ENCODE measurements at regions not wholly inside any gene's neighbourhood (a gene's known extent, or its start where the extent isn't known, plus 50 kb on each side); places are given as distances from the start of the nearest gene placed in this dataset.
"Not testable (repeated sequence)": the region's sequence is repeated elsewhere in the genome, so short reads cannot be mapped to it uniquely, and the experiment has no call there.

DNA sequence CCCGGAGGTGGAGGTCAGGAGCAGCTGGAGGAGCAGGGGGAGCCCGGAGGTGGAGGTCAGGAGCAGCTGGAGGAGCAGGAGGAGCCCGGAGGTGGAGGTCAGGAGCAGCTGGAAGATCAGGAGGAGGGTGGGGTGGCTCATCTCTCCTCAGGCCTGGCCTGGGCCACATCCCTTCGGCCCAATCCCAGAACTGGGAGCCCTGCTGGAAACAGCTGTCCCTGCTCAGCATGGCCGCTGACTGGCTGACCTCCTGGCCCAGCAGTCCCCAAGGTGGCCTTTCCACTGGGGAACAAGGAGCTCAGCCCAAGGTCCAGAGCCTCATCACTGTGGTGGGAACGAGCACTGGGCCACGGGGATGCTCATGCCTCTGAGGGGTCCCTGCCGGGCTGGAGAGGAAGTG lies 66.6 kb upstream of the LAPTM4A start:
- no peak for TF ChIP-seq POLR2AphosphoS5 (IDR thresholded peaks at IDR 0.05; ENCODE audit: low read depth, low read length)
- no peak for TF ChIP-seq POLR2A (IDR thresholded peaks at IDR 0.05; ENCODE audit: low read depth, low read length)
- TF ChIP-seq TAF1 (IDR thresholded peaks at IDR 0.05; ENCODE audit: borderline replicate concordance, low read depth, low read length) = no peak
- FAIRE-seq (no peak), DNase-seq (ENCODE audit: insufficient read length) (no peak)

DNA sequence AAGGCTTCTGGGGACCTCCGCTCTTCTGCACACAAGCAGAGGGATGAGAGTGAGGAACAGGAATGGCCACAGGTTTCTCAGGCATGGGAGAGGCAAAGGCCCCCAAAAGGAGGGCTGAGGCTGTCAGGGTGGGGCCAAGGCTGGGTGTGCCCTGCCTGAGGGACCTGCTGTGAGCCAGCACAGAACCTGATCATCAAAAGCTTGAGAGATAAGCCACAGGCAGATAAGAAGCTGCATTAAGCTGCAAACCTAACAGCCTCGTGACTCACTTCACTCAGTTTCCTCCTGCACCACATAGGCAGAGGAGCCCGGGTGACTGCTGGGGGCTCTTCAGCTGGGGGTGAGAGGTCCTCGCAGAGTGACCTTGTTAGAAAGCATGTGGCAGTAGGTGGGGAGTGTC lies 64.5 kb upstream of the LAPTM4A start:
- no peak for FAIRE-seq
- no peak for DNase-seq (ENCODE audit: insufficient read length)

DNA sequence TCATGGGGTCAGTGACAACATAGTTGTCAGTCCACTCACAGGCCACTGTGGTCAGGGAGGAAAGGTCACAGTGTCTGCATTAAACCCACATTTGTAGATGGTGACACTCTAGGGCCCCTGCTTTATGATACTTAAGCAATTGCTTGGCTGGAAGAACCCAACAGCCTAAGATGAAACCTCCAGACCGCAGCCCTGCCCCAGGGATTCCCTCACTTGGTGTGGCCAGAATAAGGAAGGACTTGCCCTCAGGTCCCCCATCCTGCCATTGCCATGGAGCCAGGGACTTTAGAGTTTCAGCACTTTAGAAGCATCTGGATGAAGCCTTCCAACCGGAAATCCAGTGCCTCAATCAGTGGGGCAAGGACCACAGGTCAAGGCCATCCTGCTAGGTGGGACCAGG lies 63.9 kb upstream of the LAPTM4A start:
- DNase-seq (ENCODE audit: insufficient read length) = no peak
- FAIRE-seq = no peak
- TF ChIP-seq POLR2AphosphoS5 (IDR thresholded peaks at IDR 0.05; ENCODE audit: low read depth, low read length) (no peak), POLR2A (IDR thresholded peaks at IDR 0.05; ENCODE audit: low read depth, low read length) (no peak), TAF1 (IDR thresholded peaks at IDR 0.05; ENCODE audit: borderline replicate concordance, low read depth, low read length) (no peak)

More for the DNA sequence above, 64.5 kb upstream of the LAPTM4A start:
- TF ChIP-seq POLR2A (IDR thresholded peaks at IDR 0.05; ENCODE audit: low read depth, low read length) = no peak
- no peak for TF ChIP-seq POLR2AphosphoS5 (IDR thresholded peaks at IDR 0.05; ENCODE audit: low read depth, low read length)
- TF ChIP-seq TAF1 (IDR thresholded peaks at IDR 0.05; ENCODE audit: borderline replicate concordance, low read depth, low read length) = no peak

DNA sequence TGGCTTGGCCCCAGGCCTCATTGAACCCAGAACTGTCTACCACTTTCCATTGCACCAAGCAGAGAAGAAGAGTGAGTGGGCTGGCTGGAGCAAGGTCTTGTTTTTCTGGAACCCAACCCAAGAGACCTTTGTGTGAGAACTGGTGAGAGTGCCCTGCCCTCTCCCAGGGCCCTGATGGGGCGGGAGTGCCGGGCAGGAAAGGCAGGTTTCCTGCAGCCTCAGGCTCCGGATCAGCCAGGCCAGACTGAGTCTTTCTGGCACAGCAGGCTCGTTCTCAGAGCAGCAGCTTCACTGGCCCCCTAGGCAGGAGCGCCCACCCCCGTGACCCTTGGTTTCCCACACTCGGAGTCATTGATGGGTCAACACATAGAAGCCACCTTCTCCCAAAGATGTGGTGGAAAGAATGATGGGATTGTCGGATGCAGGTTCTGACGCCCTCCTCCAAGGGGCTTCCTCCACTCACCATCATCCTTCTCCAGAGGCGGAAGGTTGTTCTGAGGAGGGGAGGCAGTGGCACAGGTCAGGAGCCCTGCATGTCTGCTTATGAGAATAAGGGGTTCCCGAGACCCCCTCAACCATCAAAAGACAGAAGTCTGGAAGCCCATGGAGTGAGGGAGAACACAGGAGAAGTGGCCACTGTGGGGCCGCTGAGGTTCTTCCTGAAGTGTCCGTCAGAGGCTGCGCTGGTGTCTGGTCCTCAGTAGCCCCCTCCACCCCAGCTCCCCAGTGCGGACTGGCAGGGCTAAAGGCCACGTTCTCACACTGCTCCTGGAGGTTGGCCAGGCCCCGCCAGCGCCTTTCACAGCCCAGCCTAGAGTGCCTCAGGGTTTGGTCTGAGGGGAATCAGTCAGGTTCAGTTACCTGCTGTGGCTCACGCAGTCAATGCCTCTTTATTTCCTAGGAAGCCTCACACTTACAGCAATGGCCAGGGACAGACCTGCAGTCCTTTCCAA lies 62.8 kb upstream of the LAPTM4A start:
- no peak for TF ChIP-seq TAF1 (IDR thresholded peaks at IDR 0.05; ENCODE audit: borderline replicate concordance, low read depth, low read length)
- TF ChIP-seq POLR2AphosphoS5 (IDR thresholded peaks at IDR 0.05; ENCODE audit: low read depth, low read length) = no peak
- no peak for TF ChIP-seq POLR2A (IDR thresholded peaks at IDR 0.05; ENCODE audit: low read depth, low read length)
- no peak for FAIRE-seq

DNA sequence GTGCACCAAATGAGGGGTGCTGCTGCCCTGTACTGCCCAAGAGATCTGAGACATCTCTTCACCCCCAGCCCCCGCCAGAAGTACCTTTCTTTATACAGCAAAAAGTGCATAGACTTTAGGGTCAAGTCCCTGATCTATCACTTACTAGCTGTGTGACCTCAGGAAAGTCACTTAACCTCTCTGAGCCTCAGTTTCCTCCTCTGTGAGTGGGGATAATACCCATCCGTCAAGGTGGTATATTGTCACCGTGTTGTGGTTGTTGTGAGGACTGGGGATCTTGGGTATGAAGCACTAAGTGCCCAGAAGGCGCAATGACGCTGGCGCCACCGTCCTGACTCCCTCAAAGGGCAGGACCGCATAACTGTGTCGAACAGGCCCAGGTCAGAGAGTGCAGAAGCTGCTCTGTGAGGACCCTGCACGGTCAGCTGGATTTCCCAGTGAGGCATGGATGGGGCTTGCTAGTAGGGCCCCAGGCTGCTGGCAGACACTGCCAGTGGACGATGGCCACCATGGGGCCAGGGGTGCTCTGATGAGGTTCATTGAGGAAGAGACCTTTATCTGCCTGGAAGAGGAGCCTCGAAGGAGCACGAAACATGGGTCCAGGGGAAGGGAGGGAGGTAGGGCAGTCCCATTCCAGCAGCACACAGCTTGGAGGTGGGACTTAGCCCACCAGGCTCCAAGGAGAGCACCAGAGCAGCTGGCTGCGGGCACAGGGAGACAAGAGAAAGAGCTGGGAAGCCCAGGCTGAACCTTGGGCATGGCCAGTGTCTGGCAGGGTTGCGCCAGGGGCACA lies 61.8 kb upstream of the LAPTM4A start:
- DNase-seq (ENCODE audit: insufficient read length) (no peak), FAIRE-seq (no peak)
- TF ChIP-seq POLR2A (IDR thresholded peaks at IDR 0.05; ENCODE audit: low read depth, low read length) (no peak), TAF1 (IDR thresholded peaks at IDR 0.05; ENCODE audit: borderline replicate concordance, low read depth, low read length) (no peak), POLR2AphosphoS5 (IDR thresholded peaks at IDR 0.05; ENCODE audit: low read depth, low read length) (no peak)

More for the DNA sequence above, 62.8 kb upstream of the LAPTM4A start:
- no peak for DNase-seq (ENCODE audit: insufficient read length)

DNA sequence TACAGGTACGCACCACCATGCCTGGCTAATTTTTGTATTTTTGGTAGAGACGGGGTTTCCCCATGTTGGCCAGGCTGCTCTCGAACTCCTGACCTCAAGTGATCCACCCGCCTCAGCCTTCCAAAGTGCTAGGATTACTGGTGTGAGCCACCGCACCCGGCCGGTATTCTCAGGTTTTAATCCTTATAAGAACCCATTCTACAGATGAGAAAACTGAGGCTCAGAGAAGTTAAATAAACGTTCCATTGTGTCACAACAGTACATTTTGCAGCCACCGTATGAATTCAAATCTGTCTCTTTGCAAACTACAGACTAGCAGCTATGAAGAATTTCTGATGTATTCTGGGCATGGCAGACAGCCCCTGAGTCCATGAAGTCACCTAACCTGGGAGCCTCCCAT lies 60.9 kb upstream of the LAPTM4A start:
- not testable (repeated sequence) for FAIRE-seq; DNase-seq (ENCODE audit: insufficient read length)

DNA sequence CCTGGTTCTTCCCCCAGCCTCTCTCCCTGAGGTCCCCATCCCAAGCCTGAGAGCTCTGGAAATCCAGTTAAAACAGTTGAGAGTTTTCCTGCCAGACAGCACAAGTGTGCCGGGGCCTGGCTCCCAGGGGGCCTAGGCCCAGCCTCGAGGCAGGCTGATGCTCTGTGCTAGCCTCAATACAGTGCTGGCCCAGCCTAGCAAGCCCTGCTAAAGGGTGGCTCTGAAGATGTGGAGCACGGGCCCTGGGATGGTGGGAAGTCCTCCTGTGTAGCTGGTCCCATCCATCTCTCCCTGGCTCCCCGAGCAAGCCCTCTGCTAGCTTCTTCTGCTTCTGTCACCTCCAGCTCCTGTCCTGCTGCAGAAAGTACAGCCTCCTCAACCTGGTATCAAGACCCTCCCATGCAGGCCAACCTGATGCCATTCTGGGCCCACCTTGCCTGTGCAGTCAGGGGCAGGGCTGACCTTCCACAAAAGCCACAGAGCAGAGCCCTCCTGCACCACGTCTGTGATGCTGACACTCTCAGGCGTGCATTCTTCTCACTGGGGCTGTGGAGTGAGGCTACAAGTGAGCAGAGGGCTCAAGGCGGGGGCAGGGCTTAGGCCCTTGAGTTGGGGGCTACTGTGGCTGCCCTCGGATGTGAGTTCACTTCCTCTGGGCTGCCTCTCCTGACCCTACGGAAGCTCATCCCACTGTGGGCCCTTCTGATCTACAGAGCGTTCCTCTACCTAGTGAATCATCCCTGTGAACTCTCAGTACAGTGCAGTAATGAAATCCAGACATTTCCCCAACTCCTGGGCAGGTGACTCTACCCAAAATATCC lies 60.1 kb upstream of the LAPTM4A start:
- TF ChIP-seq POLR2AphosphoS5 (IDR thresholded peaks at IDR 0.05; ENCODE audit: low read depth, low read length) = no peak
- TF ChIP-seq POLR2A (IDR thresholded peaks at IDR 0.05; ENCODE audit: low read depth, low read length) = no peak
- no peak for TF ChIP-seq TAF1 (IDR thresholded peaks at IDR 0.05; ENCODE audit: borderline replicate concordance, low read depth, low read length)
- no peak for DNase-seq (ENCODE audit: insufficient read length)
- FAIRE-seq = no peak

DNA sequence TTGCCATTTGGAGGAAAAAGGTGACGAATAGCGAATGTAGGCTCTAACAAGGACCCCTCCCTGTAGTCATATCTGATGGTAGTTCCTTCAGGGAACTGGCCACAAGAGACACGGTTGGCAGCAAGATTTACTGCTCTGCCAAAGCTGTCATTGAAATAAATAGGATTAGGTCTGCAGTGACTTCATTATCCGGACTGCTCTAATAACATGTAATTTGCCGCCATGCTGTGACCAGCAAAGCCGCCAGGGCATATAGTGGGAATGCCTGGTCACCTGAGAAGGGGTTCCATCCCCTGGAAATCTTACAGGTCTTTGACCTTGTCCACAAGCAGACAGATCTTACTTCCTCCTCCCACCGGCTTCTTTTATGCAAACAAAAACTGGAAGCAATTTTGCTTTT lies 59.4 kb upstream of the LAPTM4A start:
- no peak for FAIRE-seq
- no peak for TF ChIP-seq POLR2A (IDR thresholded peaks at IDR 0.05; ENCODE audit: low read depth, low read length)
- TF ChIP-seq TAF1 (IDR thresholded peaks at IDR 0.05; ENCODE audit: borderline replicate concordance, low read depth, low read length) = no peak
- TF ChIP-seq POLR2AphosphoS5 (IDR thresholded peaks at IDR 0.05; ENCODE audit: low read depth, low read length) = no peak
- DNase-seq (ENCODE audit: insufficient read length) = no peak

DNA sequence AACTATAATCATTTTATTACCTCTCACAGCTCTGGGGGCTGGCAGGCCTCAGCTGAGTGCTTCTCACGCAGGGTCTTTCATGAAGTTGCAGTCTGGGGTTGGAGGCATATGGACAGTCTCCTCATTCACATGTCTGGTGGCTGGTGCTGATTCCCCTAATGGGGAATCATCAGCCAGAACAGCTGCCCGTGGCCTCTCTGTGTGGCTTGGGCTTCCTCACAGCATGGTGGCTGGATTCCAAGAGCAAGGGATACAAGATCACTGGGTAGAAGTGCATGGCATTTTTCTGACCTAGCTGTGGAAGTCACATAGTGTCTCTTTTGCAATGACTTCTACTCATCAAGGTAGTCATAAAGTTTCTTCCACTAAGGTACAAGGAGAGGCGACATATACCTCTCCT lies 59.0 kb upstream of the LAPTM4A start:
- no peak for DNase-seq (ENCODE audit: insufficient read length)
- TF ChIP-seq POLR2A (IDR thresholded peaks at IDR 0.05; ENCODE audit: low read depth, low read length) (no peak), POLR2AphosphoS5 (IDR thresholded peaks at IDR 0.05; ENCODE audit: low read depth, low read length) (no peak), TAF1 (IDR thresholded peaks at IDR 0.05; ENCODE audit: borderline replicate concordance, low read depth, low read length) (no peak)
- FAIRE-seq = no peak

DNA sequence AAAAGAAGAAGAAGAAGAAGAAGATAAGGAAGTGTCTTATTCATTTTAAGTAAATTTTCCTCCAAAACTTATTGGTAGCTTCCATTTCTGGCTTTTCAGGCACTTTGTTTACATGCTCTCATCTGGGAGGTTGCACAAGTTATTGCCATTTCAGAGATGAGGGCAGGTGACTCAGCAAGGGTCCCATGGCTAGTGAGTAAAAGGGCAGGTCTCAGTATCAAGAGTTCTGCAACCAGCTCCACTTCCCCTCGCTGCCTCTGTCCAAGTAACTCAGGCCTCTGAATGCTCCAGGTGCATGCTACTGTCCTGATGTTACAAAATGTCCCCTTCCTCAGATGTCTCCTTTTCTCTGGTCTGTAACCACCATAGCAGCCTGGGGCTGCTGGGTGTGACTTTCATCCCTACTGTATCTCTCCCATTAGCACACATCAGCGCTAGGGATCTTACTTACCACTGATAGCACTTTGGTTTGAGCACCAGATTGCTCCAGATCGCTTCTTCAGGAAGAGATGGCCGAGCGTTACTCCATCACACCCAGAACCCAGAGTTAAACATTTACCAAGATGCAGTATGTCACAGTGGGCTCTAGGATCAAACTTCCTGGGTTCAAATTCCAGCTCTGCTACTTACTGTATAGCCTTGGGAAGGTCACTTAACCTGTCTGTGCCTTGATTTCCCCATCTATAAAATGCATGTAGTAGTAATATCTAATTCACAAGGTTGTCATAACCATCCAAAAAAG lies 57.4 kb upstream of the LAPTM4A start:
- DNase-seq (ENCODE audit: insufficient read length) (no peak), FAIRE-seq (no peak)
- no peak for TF ChIP-seq TAF1 (IDR thresholded peaks at IDR 0.05; ENCODE audit: borderline replicate concordance, low read depth, low read length)
- no peak for TF ChIP-seq POLR2AphosphoS5 (IDR thresholded peaks at IDR 0.05; ENCODE audit: low read depth, low read length)
- TF ChIP-seq POLR2A (IDR thresholded peaks at IDR 0.05; ENCODE audit: low read depth, low read length) = no peak

Measured in GM12892 (cell line).